GM13977 (cell line): ENCODE measurements at regions not wholly inside any gene's neighbourhood (a gene's known extent, or its start where the extent isn't known, plus 50 kb on each side); places are given as distances from the start of the nearest gene placed in this dataset.

Source experiments
- DNase-seq: peaks from one replicate; pipeline ENCODE4 v3.0.0; 2012; ENCODE audit warnings: low spot score
- in situ Hi-C: fragments of 300-500 bp; cut with MboI; formaldehyde crosslinking; loops from one replicate; pipeline ENCODE4 v1.12.0; 2022; ENCODE audit warnings: low sequenced_read_pairs, low pct_unique_long_range_greater_than_20kb, mixed read lengths, inconsistent platforms; ENCODE audit not compliant: unreplicated experiment
- TF ChIP-seq, protein P1 (sequence below): IDR thresholded peaks from 2 replicates; pipeline ENCODE4 v1.5.1; 2012; ENCODE audit warnings: mild to moderate bottlenecking, control low read depth; ENCODE audit not compliant: insufficient read depth; ENCODE audit errors: extremely low read depth, missing control alignments

DNA sequence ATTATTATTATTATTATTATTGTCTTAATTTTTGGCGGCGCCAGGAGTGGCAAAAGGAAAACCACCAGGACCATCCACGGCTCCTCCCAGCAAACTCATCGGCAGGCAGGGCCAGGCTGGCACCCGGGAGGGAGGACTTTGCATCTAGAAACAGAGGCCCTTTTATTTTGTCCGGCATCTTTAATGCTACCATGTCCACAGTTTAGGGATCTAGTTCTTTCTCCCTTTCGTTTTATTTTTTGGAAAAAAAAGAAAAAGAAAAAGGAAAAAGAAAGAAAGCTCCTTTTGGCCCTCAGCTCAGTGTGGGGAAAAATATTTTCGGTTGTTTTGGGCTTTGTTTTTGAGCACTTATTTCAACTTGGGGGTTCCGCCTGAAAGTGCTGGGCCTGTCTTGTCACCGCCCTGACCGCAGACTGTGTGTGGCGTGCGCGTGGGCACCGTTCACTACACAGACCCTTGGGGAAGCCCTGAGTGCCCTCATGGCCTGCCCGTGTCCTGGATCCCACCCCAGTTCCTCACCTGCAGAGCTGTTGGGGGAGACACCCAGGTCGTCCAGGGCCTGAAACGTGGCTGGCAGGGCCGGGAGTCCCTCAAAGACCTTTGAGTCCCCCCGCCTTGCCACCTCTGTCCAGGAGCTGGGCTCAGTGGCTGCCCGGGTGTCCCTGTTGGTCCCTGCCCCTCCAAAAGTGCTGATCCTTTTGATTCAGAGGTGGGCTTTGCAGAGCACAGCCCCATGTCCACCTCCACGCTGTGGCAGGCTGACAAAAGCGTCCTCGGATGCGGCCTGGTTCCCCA is 69.1 kb upstream of the PPARA start:
- TF ChIP-seq, protein P1, sequence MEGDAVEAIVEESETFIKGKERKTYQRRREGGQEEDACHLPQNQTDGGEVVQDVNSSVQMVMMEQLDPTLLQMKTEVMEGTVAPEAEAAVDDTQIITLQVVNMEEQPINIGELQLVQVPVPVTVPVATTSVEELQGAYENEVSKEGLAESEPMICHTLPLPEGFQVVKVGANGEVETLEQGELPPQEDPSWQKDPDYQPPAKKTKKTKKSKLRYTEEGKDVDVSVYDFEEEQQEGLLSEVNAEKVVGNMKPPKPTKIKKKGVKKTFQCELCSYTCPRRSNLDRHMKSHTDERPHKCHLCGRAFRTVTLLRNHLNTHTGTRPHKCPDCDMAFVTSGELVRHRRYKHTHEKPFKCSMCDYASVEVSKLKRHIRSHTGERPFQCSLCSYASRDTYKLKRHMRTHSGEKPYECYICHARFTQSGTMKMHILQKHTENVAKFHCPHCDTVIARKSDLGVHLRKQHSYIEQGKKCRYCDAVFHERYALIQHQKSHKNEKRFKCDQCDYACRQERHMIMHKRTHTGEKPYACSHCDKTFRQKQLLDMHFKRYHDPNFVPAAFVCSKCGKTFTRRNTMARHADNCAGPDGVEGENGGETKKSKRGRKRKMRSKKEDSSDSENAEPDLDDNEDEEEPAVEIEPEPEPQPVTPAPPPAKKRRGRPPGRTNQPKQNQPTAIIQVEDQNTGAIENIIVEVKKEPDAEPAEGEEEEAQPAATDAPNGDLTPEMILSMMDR: no peak
- no peak for DNase-seq
- in situ Hi-C loops: no loop called here

DNA sequence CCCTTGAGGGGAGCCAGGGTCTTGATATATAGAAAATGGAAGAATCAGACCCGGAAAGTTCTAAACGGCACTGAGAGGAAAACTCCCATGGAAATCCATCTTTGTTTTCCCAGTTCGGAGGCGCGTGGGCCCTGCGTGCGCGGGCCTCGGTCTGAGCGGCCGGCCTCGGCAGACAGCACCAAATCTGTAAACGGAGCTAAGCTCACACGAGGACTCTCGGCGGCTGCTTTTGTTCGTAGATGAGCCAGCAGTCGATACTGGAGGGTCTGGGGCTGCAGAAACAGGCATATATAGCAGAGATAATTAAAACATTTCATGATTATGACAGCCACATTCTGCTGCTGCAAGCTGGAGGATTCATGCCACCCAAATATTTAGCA is 68.5 kb upstream of the PPARA start:
- DNase-seq: no peak
- TF ChIP-seq, protein P1: no peak
- in situ Hi-C loops: no loop called here

GRCh38 chr22:46082633-46083032 is 67.7 kb upstream of the PPARA start:
- in situ Hi-C loops: no loop called here
- DNase-seq: no peak

GRCh38 chr22:46083383-46084350 is 66.7 kb upstream of the PPARA start:
- in situ Hi-C loops: no loop called here
- DNase-seq: no peak
- TF ChIP-seq, protein P1: no peak

More at GRCh38 chr22:46082633-46083032, 67.7 kb upstream of the PPARA start:
- TF ChIP-seq, protein P1: no peak

DNA sequence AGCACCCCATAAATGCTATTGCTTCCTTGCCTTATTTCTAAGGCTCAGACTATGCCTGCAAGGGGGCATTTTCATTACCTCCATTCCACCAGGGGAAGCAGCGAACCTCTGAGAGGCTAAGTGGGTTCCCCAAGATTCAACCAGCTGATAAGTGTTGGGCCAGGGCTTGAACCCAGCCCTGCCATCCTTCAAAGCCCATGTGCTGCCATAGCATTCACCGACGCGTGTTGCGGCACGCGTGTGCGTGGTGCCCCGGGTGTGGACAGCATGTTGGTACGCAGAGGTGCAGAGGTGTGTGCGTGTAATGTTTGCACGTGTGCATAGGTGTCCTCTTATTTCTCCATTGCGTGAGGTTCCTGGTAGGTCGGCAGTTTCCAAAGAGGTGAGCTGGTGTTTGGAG is 66.0 kb upstream of the PPARA start:
- TF ChIP-seq, protein P1: no peak
- no peak for DNase-seq
- in situ Hi-C loops: no loop called here

DNA sequence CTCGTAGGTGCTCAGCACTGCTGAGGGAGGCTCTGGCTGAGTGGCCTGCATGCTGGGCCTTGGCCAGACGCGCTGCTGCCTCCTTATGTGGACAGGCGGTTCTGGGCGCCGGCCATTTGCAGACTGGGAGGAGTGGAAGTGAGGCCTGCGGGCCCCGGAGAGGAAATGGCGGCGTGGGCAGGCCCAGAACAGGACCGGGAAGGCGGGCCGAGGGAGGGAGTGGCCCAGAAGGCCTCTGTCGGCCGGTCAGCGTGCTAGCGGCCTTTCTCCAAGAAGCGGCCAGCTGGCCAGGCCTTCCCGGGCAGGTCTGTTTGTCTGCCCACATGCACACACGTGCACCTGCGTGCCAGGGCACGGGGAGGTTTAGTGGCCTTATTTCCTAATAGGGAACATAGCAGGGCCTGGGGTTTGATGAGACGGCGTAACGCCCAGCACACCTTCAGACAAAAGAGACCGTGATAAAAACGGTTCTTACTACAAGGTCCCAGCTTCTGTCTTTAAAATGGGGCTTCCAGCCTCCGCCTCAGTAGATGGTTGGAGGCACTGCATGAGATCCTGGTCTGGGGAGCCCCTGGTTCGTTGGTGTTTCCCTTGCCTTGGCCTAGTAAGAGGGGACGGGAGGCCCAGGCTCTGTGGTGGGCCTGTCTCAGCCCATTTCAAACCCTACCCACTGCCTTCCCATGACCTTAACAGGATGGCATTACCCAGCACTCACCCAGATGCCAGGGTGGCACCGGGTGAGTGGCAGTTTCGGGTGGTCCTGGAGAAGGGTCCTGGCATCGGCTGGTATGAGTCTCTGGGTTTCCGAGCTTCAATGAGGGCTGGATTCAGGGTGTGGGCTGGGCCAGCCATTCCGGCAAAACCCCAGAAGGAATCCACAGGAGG is 65.1 kb upstream of the PPARA start:
- no peak for DNase-seq
- in situ Hi-C loops: no loop called here
- TF ChIP-seq, protein P1: no peak
